Gastrocnemius medialis (tissue), 4 donors: ENCODE measurements at regions not wholly inside any gene's neighbourhood (a gene's known extent, or its start where the extent isn't known, plus 50 kb on each side); places are given as distances from the start of the nearest gene placed in this dataset.

Experiments used
- ATAC-seq, 2 donors: fragments of 150-250 bp; one replicate each; pipeline ENCODE4 v1.9.1; 2016
- DNase-seq, 2 donors: peaks; one replicate each; pipeline ENCODE4 v3.0.0-alpha.2; 2019
- H3K27ac ChIP-seq, 4 donors: fragments of 200-600 bp; sonication (generic); 1 replicate in 1 of 4; 2 replicates in 3 of 4; pipeline ENCODE4 v1.5.1; 2016 to 2018; ENCODE audit warnings: mild to moderate bottlenecking in 2 of 4, moderate library complexity in 1 of 4
- H3K27me3 ChIP-seq, 3 donors: fragments of 200-600 bp; sonication (generic) in 2 of 3; 1 replicate in 1 of 3; 2 replicates in 2 of 3; pipeline versions ENCODE4 v1.5.1 to v1.6.0; 2016 to 2019; ENCODE audit warnings: mild to moderate bottlenecking in 1 of 3, moderate library complexity in 1 of 3
- H3K36me3 ChIP-seq, 2 donors: fragments of 200-600 bp; sonication (generic) in 1 of 2; one replicate each; pipeline ENCODE4 v1.5.1; 2017 to 2018
- H3K4me1 ChIP-seq, 2 donors: fragments of 200-600 bp; sonication (generic) in 1 of 2; one replicate each; pipeline ENCODE4 v1.5.1; 2016 to 2017; ENCODE audit warnings: mild to moderate bottlenecking in 2 of 2
- H3K4me3 ChIP-seq, 4 donors: fragments of 200-600 bp; sonication (generic) in 3 of 4; 1 replicate in 1 of 4; 2 replicates in 3 of 4; pipeline ENCODE4 v1.5.1; 2016 to 2019; ENCODE audit warnings: mild to moderate bottlenecking in 2 of 4
- H3K9me3 ChIP-seq, 3 donors: fragments of 200-600 bp; sonication (generic) in 2 of 3; 1 replicate in 1 of 3; 2 replicates in 2 of 3; pipeline ENCODE4 v1.5.1; 2016 to 2019
- POLR2A ChIP-seq, 2 donors: fragments of 450-650 bp; IDR thresholded peaks; one replicate each; pipeline ENCODE4 v1.6.1; 2017; ENCODE audit warnings: antibody characterized with exemption in 2 of 2, mild to moderate bottlenecking in 2 of 2, moderate library complexity in 2 of 2
- in situ Hi-C, 4 donors: fragments of 200-750 bp; cut with MboI; loops; one replicate each; pipeline versions ENCODE4 v1.15.0 to v1.8.0; 2017; ENCODE audit warnings: low sequenced_read_pairs in 4 of 4
- intact Hi-C: fragments of 100-400 bp; cut with DNase I; formaldehyde crosslinking; loops from one replicate; pipeline ENCODE4 v1.15.1; 2023; ENCODE audit warnings: low total_unique reads
- TF ChIP-seq, protein P1 (sequence below), 5 experiments: fragments of 450-650 bp in 3 of 5; fragments of 200-600 bp in 2 of 5; sonication (generic) in 2 of 5; IDR thresholded peaks in 4 of 5; conservative IDR thresholded peaks in 1 of 5; 1 replicate in 4 of 5; 2 replicates in 1 of 5; pipeline ENCODE4 v1.5.1; 2016 to 2019; ENCODE audit warnings: antibody characterized with exemption in 5 of 5, mild to moderate bottlenecking in 3 of 5, moderate library complexity in 3 of 5

DNA sequence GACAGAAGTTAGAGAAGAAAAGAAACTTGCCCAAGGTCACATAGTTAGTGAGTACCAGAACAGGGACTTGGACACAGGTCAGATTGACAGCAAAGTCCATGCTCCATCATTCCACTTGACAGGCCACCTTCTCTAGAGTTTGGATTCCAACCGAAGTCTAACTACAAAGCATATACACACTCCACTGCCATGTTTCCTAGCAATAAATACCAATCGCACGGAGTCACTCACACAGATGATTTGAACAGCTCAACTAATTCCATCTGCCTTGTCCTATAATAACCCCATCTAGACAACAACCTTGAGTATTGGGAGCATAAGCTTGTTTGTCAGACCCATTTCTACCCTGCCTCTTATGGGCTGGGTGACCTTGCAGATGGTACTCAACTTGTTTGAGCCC, 334.6 kb upstream of the MGAT5 start:
- Histone ChIP-seq H3K9me3 (no peaks in the 10 kb centered on the region), H3K36me3 (no peaks in the 10 kb centered on the region), H3K27me3 (no peaks in the 10 kb centered on the region), H3K4me3 (no peak overlapping the region), H3K27ac (no peak overlapping the region), H3K4me1 (no peaks in the 10 kb centered on the region)
- in situ Hi-C loops (no loop called here), intact Hi-C loops (no loop called here)
- TF ChIP-seq POLR2A (IDR thresholded peaks at IDR 0.05), result no peak
- TF ChIP-seq, protein P1, sequence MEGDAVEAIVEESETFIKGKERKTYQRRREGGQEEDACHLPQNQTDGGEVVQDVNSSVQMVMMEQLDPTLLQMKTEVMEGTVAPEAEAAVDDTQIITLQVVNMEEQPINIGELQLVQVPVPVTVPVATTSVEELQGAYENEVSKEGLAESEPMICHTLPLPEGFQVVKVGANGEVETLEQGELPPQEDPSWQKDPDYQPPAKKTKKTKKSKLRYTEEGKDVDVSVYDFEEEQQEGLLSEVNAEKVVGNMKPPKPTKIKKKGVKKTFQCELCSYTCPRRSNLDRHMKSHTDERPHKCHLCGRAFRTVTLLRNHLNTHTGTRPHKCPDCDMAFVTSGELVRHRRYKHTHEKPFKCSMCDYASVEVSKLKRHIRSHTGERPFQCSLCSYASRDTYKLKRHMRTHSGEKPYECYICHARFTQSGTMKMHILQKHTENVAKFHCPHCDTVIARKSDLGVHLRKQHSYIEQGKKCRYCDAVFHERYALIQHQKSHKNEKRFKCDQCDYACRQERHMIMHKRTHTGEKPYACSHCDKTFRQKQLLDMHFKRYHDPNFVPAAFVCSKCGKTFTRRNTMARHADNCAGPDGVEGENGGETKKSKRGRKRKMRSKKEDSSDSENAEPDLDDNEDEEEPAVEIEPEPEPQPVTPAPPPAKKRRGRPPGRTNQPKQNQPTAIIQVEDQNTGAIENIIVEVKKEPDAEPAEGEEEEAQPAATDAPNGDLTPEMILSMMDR (IDR thresholded peaks at IDR 0.05 in 4 of 5, conservative IDR thresholded peaks at IDR 0.05 in 1 of 5), result no peak
- ATAC-seq, result no peak
- no peak for DNase-seq

DNA sequence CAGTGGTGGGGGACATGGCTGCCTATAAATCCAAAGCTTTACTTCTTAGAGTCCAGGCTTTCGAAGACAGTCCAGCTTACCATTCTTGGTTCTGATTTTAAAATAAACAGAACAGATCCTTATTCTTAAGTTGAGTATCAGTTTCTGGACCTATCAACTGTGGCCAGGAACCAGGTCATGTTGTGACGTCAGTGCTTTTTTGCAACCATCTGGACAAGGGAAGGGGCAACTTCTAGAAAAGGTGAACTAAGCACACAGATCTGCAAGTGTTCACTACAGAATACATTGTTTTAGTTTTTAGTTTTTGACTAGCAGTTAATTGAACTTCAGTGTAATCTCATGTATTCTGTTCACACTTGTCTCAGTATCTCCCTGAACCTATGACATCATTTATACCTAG, 326.0 kb upstream of the MGAT5 start:
- Histone ChIP-seq H3K36me3 (no peaks in the 10 kb centered on the region), H3K9me3 (no peaks in the 10 kb centered on the region), H3K4me1 (no peaks in the 10 kb centered on the region), H3K27me3 (no peaks in the 10 kb centered on the region), H3K4me3 (no peak overlapping the region), H3K27ac (no peak overlapping the region)
- TF ChIP-seq POLR2A (IDR thresholded peaks at IDR 0.05), result no peak
- TF ChIP-seq, protein P1 (IDR thresholded peaks at IDR 0.05 in 4 of 5, conservative IDR thresholded peaks at IDR 0.05 in 1 of 5), result no peak
- intact Hi-C loops, result no loop called here
- ATAC-seq, result no peak
- in situ Hi-C loops, result no loop called here
- no peak for DNase-seq

DNA sequence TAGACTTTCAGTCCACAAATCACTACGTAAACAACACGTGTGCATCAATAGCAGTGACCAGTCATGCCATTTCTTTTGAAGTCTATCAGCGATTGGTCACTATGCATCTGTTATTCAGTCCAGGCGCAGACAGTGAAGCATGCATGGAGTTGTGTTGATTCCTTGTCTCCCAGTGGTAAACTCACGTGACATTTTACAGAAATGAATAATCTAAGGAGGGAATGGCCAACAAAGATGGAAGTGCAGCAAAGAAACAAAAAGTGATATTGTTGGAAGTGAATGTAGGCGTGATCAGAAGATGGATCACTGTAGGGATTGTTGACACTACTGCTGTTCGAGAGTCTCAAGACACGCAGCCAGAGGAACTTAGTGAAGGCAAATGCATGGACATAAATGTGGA, 317.8 kb upstream of the MGAT5 start:
- no peaks in the 10 kb centered on the region for H3K27me3 ChIP-seq
- no peak for TF ChIP-seq POLR2A (IDR thresholded peaks at IDR 0.05)
- TF ChIP-seq, protein P1 (IDR thresholded peaks at IDR 0.05 in 4 of 5, conservative IDR thresholded peaks at IDR 0.05 in 1 of 5), result no peak
- no peak overlapping the region for H3K27ac ChIP-seq
- H3K9me3 ChIP-seq, result no peaks in the 10 kb centered on the region
- no peak for ATAC-seq
- no peak for DNase-seq
- no peaks in the 10 kb centered on the region for H3K4me1 ChIP-seq
- intact Hi-C loops, result no loop called here
- H3K4me3 ChIP-seq, result no peak overlapping the region
- in situ Hi-C loops, result no loop called here
- no peaks in the 10 kb centered on the region for H3K36me3 ChIP-seq

DNA sequence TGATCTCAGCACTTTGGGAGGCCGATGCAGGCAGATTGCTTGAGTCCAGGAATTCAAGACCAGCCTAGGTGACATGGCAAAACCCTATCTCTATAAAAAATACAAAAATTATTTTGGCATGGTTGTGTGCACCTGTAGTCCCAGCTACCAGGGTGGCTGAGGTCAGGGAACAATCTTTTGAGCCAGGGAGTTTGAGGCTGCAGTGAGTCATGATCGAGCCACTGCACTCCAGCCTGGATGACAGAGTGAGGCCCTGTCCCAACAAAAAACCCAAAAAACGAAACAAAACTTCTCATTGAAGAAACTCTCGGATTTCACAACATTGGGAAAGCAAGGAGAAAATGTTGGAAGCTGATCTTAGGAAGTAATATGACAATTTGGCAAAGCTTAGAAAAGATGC, 317.3 kb upstream of the MGAT5 start:
- no peaks in the 10 kb centered on the region for H3K27me3 ChIP-seq

DNA sequence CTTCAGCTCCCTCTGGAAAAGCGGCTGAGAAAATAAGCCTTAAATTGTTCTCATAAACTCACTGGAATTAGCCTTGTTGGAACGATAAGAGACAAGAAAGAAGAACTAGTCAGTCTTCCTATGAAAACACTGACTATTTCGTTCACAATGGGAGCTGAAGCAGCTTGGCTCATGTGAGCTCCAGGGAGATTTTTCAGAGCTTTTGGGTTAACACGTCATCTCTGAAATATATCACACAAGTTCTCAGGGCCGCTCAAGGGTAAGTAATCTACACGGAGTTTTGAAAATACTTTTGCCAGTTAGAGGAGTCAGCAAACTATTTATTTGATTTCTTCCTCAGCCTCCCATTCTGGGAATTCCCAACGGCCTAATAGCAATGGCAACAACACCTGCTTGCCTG, 316.2 kb upstream of the MGAT5 start:
- ATAC-seq, result no peak
- Histone ChIP-seq H3K27me3 (no peaks in the 10 kb centered on the region), H3K4me1 (no peaks in the 10 kb centered on the region), H3K9me3 (no peaks in the 10 kb centered on the region), H3K36me3 (no peaks in the 10 kb centered on the region), H3K4me3 (no peak overlapping the region), H3K27ac (no peak overlapping the region)
- DNase-seq, result no peak
- in situ Hi-C loops, result no loop called here
- TF ChIP-seq, protein P1 (IDR thresholded peaks at IDR 0.05 in 4 of 5, conservative IDR thresholded peaks at IDR 0.05 in 1 of 5), result no peak
- no peak for TF ChIP-seq POLR2A (IDR thresholded peaks at IDR 0.05)
- intact Hi-C loops, result no loop called here

More for the DNA sequence above, 317.3 kb upstream of the MGAT5 start:
- TF ChIP-seq POLR2A (IDR thresholded peaks at IDR 0.05), result no peak
- TF ChIP-seq, protein P1 (IDR thresholded peaks at IDR 0.05 in 4 of 5, conservative IDR thresholded peaks at IDR 0.05 in 1 of 5), result no peak
- H3K27ac ChIP-seq, result no peak overlapping the region
- H3K36me3 ChIP-seq, result no peaks in the 10 kb centered on the region
- DNase-seq, result no peak
- no peaks in the 10 kb centered on the region for H3K4me1 ChIP-seq
- H3K9me3 ChIP-seq, result no peaks in the 10 kb centered on the region
- intact Hi-C loops (no loop called here), in situ Hi-C loops (no loop called here)
- no peak overlapping the region for H3K4me3 ChIP-seq
- no peak for ATAC-seq
